H1 (cell line): ENCODE measurements at regions not wholly inside any gene's neighbourhood (a gene's known extent, or its start where the extent isn't known, plus 50 kb on each side); places are given as distances from the start of the nearest gene placed in this dataset.

Experiments
- CTCF ChIA-PET: fragments of 300-600 bp; sonication (Branson Sonifier 250); formaldehyde crosslinking; loops from one replicate; lab custom pipeline; 2021; ENCODE audit not compliant: partially characterized antibody; lab: Charles Lee
- POLR2A ChIA-PET: fragments of 300-600 bp; sonication (Branson Sonifier 250); formaldehyde crosslinking; loops from one replicate; lab custom pipeline; 2021; ENCODE audit warnings: inconsistent platforms; ENCODE audit not compliant: partially characterized antibody; lab: Charles Lee
- DNase-seq, 2 experiments: peaks; one replicate each; pipeline versions ENCODE4 v3.0.0 to v3.0.0-alpha.2; 2010 to 2022; ENCODE audit warnings: low spot score in 2 of 2, low read depth in 1 of 2, mixed read lengths in 1 of 2
- FAIRE-seq: peaks from 2 replicates; lab custom pipeline; 2011; peaks lifted over from hg19 to GRCh38; lab: Jason Lieb, UNC
- H2AFZ ChIP-seq: 2 replicates; pipeline ENCODE4 v1.8.1; 2012; ENCODE audit warnings: low read length, inconsistent platforms
- H2AK5ac ChIP-seq: 2 replicates; pipeline ENCODE4 v1.6.1; 2013; ENCODE audit warnings: low read depth, low read length
- H2BK120ac ChIP-seq: replicated peaks from 2 replicates; pipeline ENCODE3; 2013; ENCODE audit warnings: low read depth, low read length, inconsistent platforms
- H2BK12ac ChIP-seq: 2 replicates; pipeline ENCODE4 v1.6.1; 2013; ENCODE audit warnings: low read depth, low read length
- H2BK15ac ChIP-seq: 2 replicates; pipeline ENCODE4 v1.6.1; 2013; ENCODE audit warnings: low read length
- H2BK20ac ChIP-seq: 2 replicates; pipeline ENCODE4 v1.6.1; 2013; ENCODE audit warnings: low read length
- H2BK5ac ChIP-seq: 2 replicates; pipeline ENCODE4 v1.6.1; 2013; ENCODE audit warnings: low read depth, low read length
- H3K14ac ChIP-seq: 2 replicates; pipeline ENCODE4 v1.6.1; 2013; ENCODE audit warnings: inconsistent platforms; ENCODE audit not compliant: insufficient read length
- H3K18ac ChIP-seq: 2 replicates; pipeline ENCODE4 v1.6.1; 2013; ENCODE audit warnings: low read length; ENCODE audit errors: extremely low read depth
- H3K23ac ChIP-seq: 2 replicates; pipeline ENCODE4 v1.6.1; 2013; ENCODE audit warnings: inconsistent platforms; ENCODE audit not compliant: insufficient read length
- H3K23me2 ChIP-seq: 2 replicates; pipeline ENCODE4 v1.6.1; 2013; ENCODE audit warnings: low read depth, low read length
- H3K27ac ChIP-seq: 2 replicates; pipeline ENCODE4 v1.6.1; 2011; ENCODE audit warnings: low read depth, low read length, inconsistent platforms
- H3K27me3 ChIP-seq, 4 experiments: replicated peaks in 1 of 4; 1 replicate in 1 of 4; 2 replicates in 3 of 4; pipeline versions ENCODE4 v1.6.1 to v1.8.1; 2011 to 2013; ENCODE audit warnings: low read length in 3 of 4, mild to moderate bottlenecking in 3 of 4, inconsistent platforms in 2 of 4, mixed read lengths in 2 of 4, moderate library complexity in 1 of 4; ENCODE audit not compliant: control insufficient read depth in 3 of 4, insufficient read depth in 3 of 4; ENCODE audit errors: extremely low read depth in 1 of 4
- H3K36me3 ChIP-seq, 4 experiments: 2 replicates each; pipeline versions ENCODE4 v1.6.1 to v1.8.1; 2011 to 2013; ENCODE audit warnings: mild to moderate bottlenecking in 4 of 4, low read length in 3 of 4, moderate library complexity in 2 of 4, control low read depth in 1 of 4, inconsistent platforms in 1 of 4; ENCODE audit not compliant: insufficient read depth in 4 of 4, control insufficient read depth in 2 of 4
- H3K4ac ChIP-seq: replicated peaks from 2 replicates; pipeline ENCODE3; 2013; ENCODE audit warnings: low read length, low read depth, mixed read lengths, inconsistent platforms; ENCODE audit not compliant: insufficient read length
- H3K4me1 ChIP-seq, 4 experiments: replicated peaks in 1 of 4; 1 replicate in 1 of 4; 2 replicates in 3 of 4; pipeline versions ENCODE4 v1.6.1 to v1.8.1; 2011 to 2013; ENCODE audit warnings: low read length in 3 of 4, inconsistent platforms in 2 of 4, mixed read lengths in 1 of 4; ENCODE audit not compliant: insufficient read depth in 4 of 4, control insufficient read depth in 3 of 4
- H3K4me2 ChIP-seq, 2 experiments: 2 replicates each; pipeline versions ENCODE4 v1.6.1 to v1.8.1; 2011 to 2013; ENCODE audit warnings: low read depth in 2 of 2, low read length in 2 of 2, control low read depth in 1 of 2, inconsistent platforms in 1 of 2, mild to moderate bottlenecking in 1 of 2; ENCODE audit not compliant: insufficient read depth in 1 of 2
- H3K4me3 ChIP-seq, 4 experiments: fragments of 200-600, 300-600 bp in 1 of 4; sonication (generic), shearing (Covaris generic), sonication (Bioruptor Twin) in 1 of 4; 2 replicates each; pipeline versions ENCODE4 v1.5.1 to v1.8.1; 2011 to 2016; ENCODE audit warnings: low read length in 4 of 4, low read depth in 3 of 4, control low read depth in 2 of 4, inconsistent platforms in 2 of 4, mild to moderate bottlenecking in 2 of 4, mixed read lengths in 1 of 4, moderate library complexity in 1 of 4; ENCODE audit not compliant: insufficient read depth in 2 of 4; ENCODE audit errors: extremely low read depth in 1 of 4
- H3K56ac ChIP-seq: replicated peaks from 2 replicates; pipeline ENCODE3; 2013; ENCODE audit warnings: low read depth, mild to moderate bottlenecking, mixed read lengths, low read length, inconsistent platforms; ENCODE audit not compliant: insufficient read length
- H3K79me1 ChIP-seq: 2 replicates; pipeline ENCODE4 v1.6.1; 2013; ENCODE audit warnings: low read depth, low read length, control low read depth
- H3K79me2 ChIP-seq, 2 experiments: 2 replicates each; pipeline versions ENCODE4 v1.6.1 to v1.8.1; 2012 to 2013; ENCODE audit warnings: low read length in 2 of 2, mild to moderate bottlenecking in 2 of 2, inconsistent platforms in 1 of 2; ENCODE audit not compliant: insufficient read depth in 2 of 2, control insufficient read depth in 1 of 2
- H3K9ac ChIP-seq, 4 experiments: replicated peaks in 1 of 4; 1 replicate in 1 of 4; 2 replicates in 3 of 4; pipeline versions ENCODE4 v1.6.1 to v1.8.1; 2011 to 2013; ENCODE audit warnings: low read depth in 3 of 4, low read length in 3 of 4, control low read depth in 2 of 4, mild to moderate bottlenecking in 2 of 4, moderate library complexity in 2 of 4, inconsistent platforms in 1 of 4; ENCODE audit errors: extremely low read depth in 1 of 4
- H3K9me3 ChIP-seq, 2 experiments: 2 replicates each; pipeline versions ENCODE4 v1.6.1 to v1.8.1; 2012 to 2013; ENCODE audit warnings: mild to moderate bottlenecking in 2 of 2, moderate library complexity in 2 of 2, control low read depth in 1 of 2, inconsistent platforms in 1 of 2, low read depth in 1 of 2, low read length in 1 of 2, mixed read lengths in 1 of 2; ENCODE audit not compliant: insufficient read depth in 2 of 2
- H4K20me1 ChIP-seq, 2 experiments: replicated peaks in 1 of 2; 2 replicates each; pipeline versions ENCODE3 to v1.8.1; 2011 to 2013; ENCODE audit warnings: inconsistent platforms in 2 of 2, low read length in 2 of 2, mild to moderate bottlenecking in 1 of 2; ENCODE audit not compliant: insufficient read depth in 2 of 2, control insufficient read depth in 1 of 2
- H4K5ac ChIP-seq: 2 replicates; pipeline ENCODE4 v1.6.1; 2013; ENCODE audit warnings: low read length, low read depth, mixed read lengths, inconsistent platforms; ENCODE audit not compliant: insufficient read length
- H4K8ac ChIP-seq: 2 replicates; pipeline ENCODE4 v1.8.0; 2013; ENCODE audit warnings: mild to moderate bottlenecking, moderate library complexity, low read length, inconsistent platforms; ENCODE audit not compliant: insufficient read depth; ENCODE audit errors: extremely low read depth
- H4K91ac ChIP-seq: replicated peaks from 2 replicates; pipeline ENCODE3; 2013; ENCODE audit warnings: low read length, mixed read lengths, inconsistent platforms; ENCODE audit not compliant: insufficient read length
- ASH2L ChIP-seq: fragments of 200-600, 300-600 bp; sonication (generic); IDR thresholded peaks from one replicate; pipeline ENCODE4 v1.7.1; 2017; ENCODE audit warnings: low read length
- CBX8 ChIP-seq: fragments of 300-800, 300-1000 bp; sonication (generic); IDR thresholded peaks from 2 replicates; pipeline ENCODE4 v1.7.1; 2016; ENCODE audit warnings: low read depth, low read length, borderline replicate concordance
- GTF2F1 ChIP-seq: IDR thresholded peaks from 2 replicates; pipeline ENCODE4 v1.6.1; 2012; ENCODE audit warnings: low read depth, low read length, improper control_type of control experiment, borderline replicate concordance
- KDM4A ChIP-seq: IDR thresholded peaks from one replicate; pipeline ENCODE4 v1.7.1; 2012; ENCODE audit warnings: low read depth, mild to moderate bottlenecking, moderate library complexity, low read length, inconsistent platforms; ENCODE audit not compliant: severe bottlenecking
- NANOG ChIP-seq: IDR thresholded peaks from 2 replicates; pipeline ENCODE4 v1.6.1; 2011; ENCODE audit warnings: low read length, low read depth, mild to moderate bottlenecking, inconsistent platforms; ENCODE audit not compliant: insufficient read depth, poor library complexity, severe bottlenecking
- PHF8 ChIP-seq: fragments of 200-600 bp; sonication (generic); conservative IDR thresholded peaks from 2 replicates; pipeline ENCODE4 v1.7.1; 2012; ENCODE audit warnings: low read depth, mild to moderate bottlenecking, inconsistent platforms, low read length, moderate library complexity
- SIN3A ChIP-seq, 2 experiments: IDR thresholded peaks in 1 of 2; conservative IDR thresholded peaks in 1 of 2; 2 replicates each; pipeline ENCODE4 v1.6.1; 2011 to 2012; ENCODE audit warnings: low read length in 2 of 2, improper control_type of control experiment in 1 of 2, low read depth in 1 of 2, mild to moderate bottlenecking in 1 of 2
- SIX5 ChIP-seq: IDR thresholded peaks from 2 replicates; pipeline ENCODE4 v1.6.1; 2011; ENCODE audit warnings: mild to moderate bottlenecking, low read depth, low read length
- SP2 ChIP-seq: IDR thresholded peaks from 2 replicates; pipeline ENCODE4 v1.6.1; 2012; ENCODE audit warnings: mild to moderate bottlenecking, low read length, inconsistent platforms
- TCF12 ChIP-seq: IDR thresholded peaks from 2 replicates; pipeline ENCODE4 v1.6.1; 2011; ENCODE audit warnings: low read depth, mild to moderate bottlenecking, low read length

DNA sequence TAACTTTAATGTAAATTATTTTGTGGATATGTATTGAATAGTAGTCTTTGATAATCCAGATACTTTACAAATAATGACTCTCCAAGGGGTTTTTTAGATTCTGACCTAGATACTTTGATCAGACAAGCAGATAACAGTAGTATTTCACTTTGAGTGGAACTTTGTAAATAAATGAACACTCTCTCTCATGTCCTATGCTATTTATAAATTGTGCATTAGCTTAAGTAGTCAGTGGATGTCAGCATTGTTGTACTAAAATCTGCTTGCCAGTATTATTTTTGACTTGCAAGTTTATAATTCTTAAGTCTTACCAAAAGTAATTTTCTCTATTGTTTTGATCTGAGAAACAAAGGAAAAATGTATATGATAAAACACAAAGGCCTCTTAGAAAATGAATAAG, 1113.1 kb upstream of the NRXN1 start:
- no peak overlapping the region for H3K27ac ChIP-seq
- CTCF ChIA-PET, result no interaction called here

More for the DNA sequence above, 1113.1 kb upstream of the NRXN1 start:
- H2BK12ac ChIP-seq, result no peak overlapping the region
- no peak overlapping the region for H3K14ac ChIP-seq
- H2AFZ ChIP-seq, result no peak overlapping the region
- POLR2A ChIA-PET, result no interaction called here
- no peak overlapping the region for H4K91ac ChIP-seq
- H3K79me1 ChIP-seq, result no peaks in the 10 kb centered on the region
- H2BK120ac ChIP-seq, result no peak overlapping the region
- H3K4me3 ChIP-seq, result no peak overlapping the region
- no peaks in the 10 kb centered on the region for H3K36me3 ChIP-seq
- H3K23me2 ChIP-seq, result no peaks in the 10 kb centered on the region
- DNase-seq (no peak), FAIRE-seq (no peak)
- H3K27me3 ChIP-seq, result no peaks in the 10 kb centered on the region
- no peak overlapping the region for H3K56ac ChIP-seq
- H4K5ac ChIP-seq, result no peak overlapping the region
- H4K8ac ChIP-seq, result no peak overlapping the region
- no peaks in the 10 kb centered on the region for H3K4me1 ChIP-seq
- no peak overlapping the region for H2BK15ac ChIP-seq
- no peak overlapping the region for H2BK5ac ChIP-seq
- no peak overlapping the region for H3K4me2 ChIP-seq
- H3K4ac ChIP-seq, result no peak overlapping the region
- no peak overlapping the region for H3K18ac ChIP-seq
- no peaks in the 10 kb centered on the region for H3K79me2 ChIP-seq
- no peak overlapping the region for H2AK5ac ChIP-seq
- no peak overlapping the region for H2BK20ac ChIP-seq
- H4K20me1 ChIP-seq, result no peaks in the 10 kb centered on the region
- no peaks in the 10 kb centered on the region for H3K9me3 ChIP-seq
- H3K23ac ChIP-seq, result no peak overlapping the region
- no peak overlapping the region for H3K9ac ChIP-seq
- TF ChIP-seq CBX8, result no peak
- no peak for TF ChIP-seq KDM4A
- no peak for TF ChIP-seq SIX5
- no peak for TF ChIP-seq GTF2F1
- TF ChIP-seq PHF8, result no peak
- TF ChIP-seq SP2, result no peak
- TF ChIP-seq NANOG, result no peak
- TF ChIP-seq TCF12, result no peak
- no peak for TF ChIP-seq ASH2L
- no peak for TF ChIP-seq SIN3A (conservative IDR thresholded peaks at IDR 0.05 in 1 of 2, IDR thresholded peaks at IDR 0.05 in 1 of 2; ENCODE audit: low read depth in 1 of 2, low read length in 2 of 2)
